ENCODE measurements at regions not wholly inside any gene's neighbourhood (a gene's known extent, or its start where the extent isn't known, plus 50 kb on each side); places are given as distances from the start of the nearest gene placed in this dataset.
A peak's percentile ranks its signal among the peaks of the same experiment; 100 is the strongest.
"Not testable (repeated sequence)": the region's sequence is repeated elsewhere in the genome, so short reads cannot be mapped to it uniquely, and the experiment has no call there.

DNA sequence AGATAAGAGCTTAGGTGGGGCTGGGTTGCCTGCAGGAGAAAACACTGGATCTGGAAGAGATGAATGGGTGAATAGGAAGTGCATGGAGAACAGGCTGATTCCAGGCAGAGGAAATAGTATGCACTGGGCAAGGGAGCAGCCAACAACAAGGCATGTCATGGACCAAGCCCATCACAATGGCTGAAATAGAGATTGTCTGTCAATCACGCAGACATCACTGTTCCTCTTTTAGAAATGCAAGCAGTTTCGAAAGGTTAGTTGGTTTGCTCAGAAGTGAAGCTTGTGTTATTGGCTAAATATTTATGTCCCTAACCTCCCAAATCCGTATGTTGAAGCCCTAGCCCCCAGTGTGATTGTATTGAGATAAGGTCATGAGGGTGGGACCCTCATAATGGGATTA is 621.7 kb upstream of the CDH11 start:
- H3K4me3 ChIP-seq (ENCODE audit: low read depth, low read length), result no peak overlapping the region
- DNase-seq (ENCODE audit: low read depth), result no peak
- TF ChIP-seq, protein P1, sequence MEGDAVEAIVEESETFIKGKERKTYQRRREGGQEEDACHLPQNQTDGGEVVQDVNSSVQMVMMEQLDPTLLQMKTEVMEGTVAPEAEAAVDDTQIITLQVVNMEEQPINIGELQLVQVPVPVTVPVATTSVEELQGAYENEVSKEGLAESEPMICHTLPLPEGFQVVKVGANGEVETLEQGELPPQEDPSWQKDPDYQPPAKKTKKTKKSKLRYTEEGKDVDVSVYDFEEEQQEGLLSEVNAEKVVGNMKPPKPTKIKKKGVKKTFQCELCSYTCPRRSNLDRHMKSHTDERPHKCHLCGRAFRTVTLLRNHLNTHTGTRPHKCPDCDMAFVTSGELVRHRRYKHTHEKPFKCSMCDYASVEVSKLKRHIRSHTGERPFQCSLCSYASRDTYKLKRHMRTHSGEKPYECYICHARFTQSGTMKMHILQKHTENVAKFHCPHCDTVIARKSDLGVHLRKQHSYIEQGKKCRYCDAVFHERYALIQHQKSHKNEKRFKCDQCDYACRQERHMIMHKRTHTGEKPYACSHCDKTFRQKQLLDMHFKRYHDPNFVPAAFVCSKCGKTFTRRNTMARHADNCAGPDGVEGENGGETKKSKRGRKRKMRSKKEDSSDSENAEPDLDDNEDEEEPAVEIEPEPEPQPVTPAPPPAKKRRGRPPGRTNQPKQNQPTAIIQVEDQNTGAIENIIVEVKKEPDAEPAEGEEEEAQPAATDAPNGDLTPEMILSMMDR (IDR thresholded peaks at IDR 0.05; ENCODE audit: insufficient read depth, low read depth, low read length), result no peak

DNA sequence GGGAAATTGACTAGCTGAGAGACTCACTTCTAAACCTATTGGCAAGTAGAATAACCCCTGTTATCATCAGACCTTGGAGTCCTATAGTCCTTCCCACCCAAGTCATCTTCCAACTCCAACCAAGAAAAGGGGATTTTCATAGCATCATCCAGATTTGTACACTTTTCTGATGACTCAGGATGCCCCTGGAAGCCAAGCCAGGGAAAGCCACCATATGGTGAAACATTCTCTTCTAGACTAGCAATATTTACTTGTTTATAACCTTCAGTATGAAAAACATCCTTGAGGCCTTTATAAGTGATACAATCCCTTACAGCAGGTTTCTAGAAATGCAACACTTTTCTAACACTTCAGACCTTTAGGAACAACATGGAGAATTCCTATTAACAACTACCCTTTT is 618.8 kb upstream of the CDH11 start:
- peak; percentile 57 for DNase-seq (ENCODE audit: low read depth)
- H3K4me3 ChIP-seq (ENCODE audit: low read depth, low read length), result no peak overlapping the region
- TF ChIP-seq, protein P1 (IDR thresholded peaks at IDR 0.05; ENCODE audit: insufficient read depth, low read depth, low read length), result no peak

DNA sequence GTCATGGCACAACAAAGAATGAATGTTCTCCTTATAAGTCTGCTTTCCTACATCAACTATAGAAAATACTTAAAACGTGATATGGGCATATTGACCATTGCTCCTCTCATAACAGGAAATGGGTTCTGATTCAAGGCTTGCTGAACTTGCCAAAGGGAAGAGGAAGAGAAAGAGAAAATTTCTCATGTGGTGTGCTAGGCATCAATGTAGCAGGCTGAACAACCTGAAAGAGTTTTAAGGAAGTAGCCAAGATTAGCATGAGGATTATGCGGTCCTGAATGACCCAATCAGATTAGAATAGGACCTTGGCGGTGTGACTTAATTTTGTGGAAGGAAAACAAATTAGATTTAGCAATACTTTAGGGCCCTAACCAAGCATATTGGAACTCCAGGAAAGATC is 617.7 kb upstream of the CDH11 start:
- TF ChIP-seq, protein P1 (IDR thresholded peaks at IDR 0.05; ENCODE audit: insufficient read depth, low read depth, low read length), result no peak
- no peak overlapping the region for H3K4me3 ChIP-seq (ENCODE audit: low read depth, low read length)
- no peak for DNase-seq (ENCODE audit: low read depth)

DNA sequence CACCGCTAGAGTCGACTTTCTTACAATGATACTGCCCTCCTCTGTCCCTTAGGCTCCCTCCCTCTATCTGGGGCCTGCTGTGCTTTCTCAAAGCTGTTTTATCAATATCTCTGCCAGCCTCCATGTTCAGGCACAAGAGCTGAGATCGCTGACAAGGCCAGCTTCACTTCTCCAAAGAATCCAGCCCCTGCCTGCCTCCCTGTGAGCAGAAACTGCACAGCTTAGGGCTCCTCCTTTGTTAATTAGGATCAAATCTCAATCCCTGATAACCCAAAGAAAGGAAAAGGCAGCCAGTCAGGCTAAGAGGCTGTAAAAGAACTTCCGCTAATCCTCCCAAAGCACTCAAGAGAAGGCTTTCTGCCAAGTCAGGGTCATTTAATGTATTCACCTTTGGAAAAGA is 616.0 kb upstream of the CDH11 start:
- DNase-seq (ENCODE audit: low read depth), result no peak
- H3K4me3 ChIP-seq (ENCODE audit: low read depth, low read length), result no peak overlapping the region
- TF ChIP-seq, protein P1 (IDR thresholded peaks at IDR 0.05; ENCODE audit: insufficient read depth, low read depth, low read length), result no peak

DNA sequence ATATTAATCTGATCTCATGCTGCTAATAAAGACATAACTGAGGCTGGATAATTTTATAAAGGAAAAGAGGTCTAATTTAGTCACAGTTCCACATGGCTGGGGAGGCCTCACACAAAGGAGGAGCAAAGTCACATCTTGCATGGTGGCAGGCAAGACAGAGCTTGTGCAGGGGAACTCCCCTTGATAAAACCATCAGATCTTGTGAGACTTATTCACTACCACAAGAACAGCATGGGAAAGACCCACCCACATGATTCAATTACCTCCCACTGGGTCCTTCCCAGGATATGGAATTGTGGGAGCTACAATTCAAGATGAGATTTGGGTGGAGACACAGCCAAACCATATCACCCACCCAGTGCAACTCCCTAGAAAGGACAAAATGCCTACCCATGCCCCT is 613.8 kb upstream of the CDH11 start:
- not testable (repeated sequence) for H3K4me3 ChIP-seq (ENCODE audit: low read depth, low read length); DNase-seq (ENCODE audit: low read depth)

DNA sequence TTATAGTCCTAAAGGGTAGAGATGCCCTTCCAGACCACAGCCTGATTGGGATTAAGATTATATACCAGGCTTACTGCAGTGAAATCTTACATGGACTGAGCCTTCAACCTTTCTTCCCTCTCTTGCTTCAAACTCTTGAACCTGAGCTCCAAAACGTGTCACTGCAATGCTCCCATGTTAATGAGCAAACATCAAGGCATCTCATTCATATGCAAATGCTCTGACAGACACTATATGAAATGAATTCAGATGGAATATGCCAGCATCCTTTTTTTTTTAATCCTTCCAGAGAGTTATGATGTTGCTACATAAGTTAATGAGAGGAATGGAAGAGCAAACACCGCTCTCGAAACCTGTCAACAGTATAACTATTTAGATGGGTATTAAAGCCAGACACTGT is 611.9 kb upstream of the CDH11 start:
- DNase-seq (ENCODE audit: low read depth), result no peak
- H3K4me3 ChIP-seq (ENCODE audit: low read depth, low read length), result no peak overlapping the region
- TF ChIP-seq, protein P1 (IDR thresholded peaks at IDR 0.05; ENCODE audit: insufficient read depth, low read depth, low read length), result no peak

DNA sequence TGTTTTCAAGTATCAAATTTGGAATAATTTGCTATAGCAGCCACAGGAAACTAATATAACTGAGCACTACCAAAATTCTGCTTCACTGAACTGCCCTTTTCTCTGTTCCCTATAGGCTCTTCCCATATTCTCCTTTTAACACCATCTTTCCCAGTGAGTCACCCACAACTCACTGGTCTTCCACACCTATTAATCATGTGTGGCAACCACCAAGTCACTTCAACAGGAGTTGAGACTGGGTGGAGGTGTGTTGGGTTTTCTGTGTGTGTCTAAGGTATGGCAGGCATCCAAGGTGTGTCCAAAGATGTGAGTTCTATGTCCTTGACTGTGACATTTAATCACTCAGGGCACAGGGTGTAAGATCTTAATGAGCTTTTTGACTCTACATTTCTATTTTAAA is 610.0 kb upstream of the CDH11 start:
- H3K4me3 ChIP-seq (ENCODE audit: low read depth, low read length), result no peak overlapping the region
- no peak for DNase-seq (ENCODE audit: low read depth)
- TF ChIP-seq, protein P1 (IDR thresholded peaks at IDR 0.05; ENCODE audit: insufficient read depth, low read depth, low read length), result no peak

Measured in fibroblast of villous mesenchyme (primary cell).